OCI-LY3 (cell line): ENCODE measurements at regions not wholly inside any gene's neighbourhood (a gene's known extent, or its start where the extent isn't known, plus 50 kb on each side); places are given as distances from the start of the nearest gene placed in this dataset.

Source experiments
- H2AFZ ChIP-seq: fragments of 200-600, 300-600 bp; shearing (Covaris generic); 2 replicates; pipeline ENCODE4 v1.6.0; 2014; ENCODE audit warnings: antibody characterized with exemption, low read depth, low read length
- H3K27ac ChIP-seq: fragments of 200-600, 300-600 bp; sonication (generic); 2 replicates; pipeline ENCODE4 v1.5.1; 2014; ENCODE audit warnings: mild to moderate bottlenecking, low read length, moderate library complexity, mixed read lengths
- H3K27me3 ChIP-seq: fragments of 200-600, 300-600 bp; sonication (generic); 2 replicates; pipeline ENCODE4 v1.6.1; 2014; ENCODE audit warnings: low read depth, low read length, mixed read lengths
- H3K36me3 ChIP-seq: fragments of 200-600, 300-600 bp; sonication (generic); replicated peaks from 2 replicates; pipeline ENCODE3; 2014; ENCODE audit warnings: low read depth, low read length, mixed read lengths
- H3K4me1 ChIP-seq: fragments of 300-600, 200-600 bp; sonication (generic); 2 replicates; pipeline ENCODE4 v1.6.1; 2014; ENCODE audit warnings: low read length, mixed read lengths
- H3K4me2 ChIP-seq: fragments of 200-600, 300-600 bp; sonication (generic); 2 replicates; pipeline ENCODE4 v1.6.1; 2014; ENCODE audit warnings: low read length, mixed read lengths
- H3K4me3 ChIP-seq: fragments of 300-600, 200-600 bp; sonication (generic); 2 replicates; pipeline ENCODE4 v1.5.1; 2014; ENCODE audit warnings: antibody characterized with exemption, mild to moderate bottlenecking, low read length, moderate library complexity
- H3K79me2 ChIP-seq: fragments of 300-600, 200-600 bp; shearing (Covaris generic); 2 replicates; pipeline ENCODE4 v1.6.1; 2014; ENCODE audit warnings: mild to moderate bottlenecking, low read length, mixed read lengths
- H3K9ac ChIP-seq: fragments of 300-600, 200-600 bp; shearing (Covaris generic); 2 replicates; pipeline ENCODE4 v1.6.0; 2014; ENCODE audit warnings: mild to moderate bottlenecking, low read length, moderate library complexity
- H3K9me3 ChIP-seq: fragments of 200-600, 300-600 bp; shearing (Covaris generic); 2 replicates; pipeline ENCODE4 v1.6.1; 2014; ENCODE audit warnings: low read length, mixed read lengths; ENCODE audit not compliant: insufficient read depth
- H4K20me1 ChIP-seq: fragments of 200-600, 300-600 bp; sonication (generic); 2 replicates; pipeline ENCODE4 v1.6.1; 2016; ENCODE audit warnings: low read length, mixed read lengths; ENCODE audit not compliant: insufficient read depth
- CTCF ChIP-seq: fragments of 200-600, 300-600 bp; sonication (generic); IDR thresholded peaks from 2 replicates; pipeline ENCODE4 v1.5.1; 2014; ENCODE audit warnings: antibody characterized with exemption, low read length, low read depth
- EZH2phosphoT487 ChIP-seq: fragments of 200-600 bp; shearing (Covaris generic); IDR thresholded peaks from 2 replicates; pipeline ENCODE4 v1.6.1; 2018; ENCODE audit warnings: antibody characterized with exemption, mixed run types, low read depth

GRCh38 chr6:14729129-14729871 is 516.6 kb upstream of the JARID2 start:
- H4K20me1 ChIP-seq: no peaks in the 10 kb centered on the region
- H3K4me2 ChIP-seq: no peak overlapping the region
- peaks cover 16% of the 10 kb centered on the region for H3K27me3 ChIP-seq
- no peaks in the 10 kb centered on the region for H3K79me2 ChIP-seq
- no peaks in the 10 kb centered on the region for H3K9me3 ChIP-seq
- H3K36me3 ChIP-seq: no peaks in the 10 kb centered on the region
- no peak for TF ChIP-seq EZH2phosphoT487
- no peak for TF ChIP-seq CTCF
- no peak overlapping the region for H3K27ac ChIP-seq
- H3K9ac ChIP-seq: no peak overlapping the region
- peaks cover 23% of the 10 kb centered on the region for H3K4me1 ChIP-seq
- no peak overlapping the region for H3K4me3 ChIP-seq
- no peak overlapping the region for H2AFZ ChIP-seq

- no peak overlapping the region for H3K27ac ChIP-seq
- TF ChIP-seq CTCF (no peak), EZH2phosphoT487 (no peak)
- H3K4me3 ChIP-seq: no peak overlapping the region
- H3K27me3 ChIP-seq: peaks cover 16% of the 10 kb centered on the region
- H3K4me1 ChIP-seq: peaks cover 37% of the 10 kb centered on the region
- H4K20me1 ChIP-seq: no peaks in the 10 kb centered on the region
- H3K9ac ChIP-seq: no peak overlapping the region
- H3K79me2 ChIP-seq: no peaks in the 10 kb centered on the region
- no peak overlapping the region for H2AFZ ChIP-seq
- H3K9me3 ChIP-seq: no peaks in the 10 kb centered on the region
- H3K36me3 ChIP-seq: no peaks in the 10 kb centered on the region
- no peak overlapping the region for H3K4me2 ChIP-seq
These were observed 515.2 kb upstream of the JARID2 start for GRCh38 chr6:14730654-14731053.

- H3K4me3 ChIP-seq: no peak overlapping the region
- no peak for TF ChIP-seq CTCF
- TF ChIP-seq EZH2phosphoT487: no peak
- H3K36me3 ChIP-seq: no peaks in the 10 kb centered on the region
- peaks cover 46% of the 10 kb centered on the region for H3K4me1 ChIP-seq
- H3K79me2 ChIP-seq: no peaks in the 10 kb centered on the region
- H3K4me2 ChIP-seq: no peak overlapping the region
- H3K9me3 ChIP-seq: no peaks in the 10 kb centered on the region
- no peak overlapping the region for H2AFZ ChIP-seq
- no peaks in the 10 kb centered on the region for H4K20me1 ChIP-seq
- H3K27ac ChIP-seq: no peak overlapping the region
- H3K9ac ChIP-seq: no peak overlapping the region
- peaks cover 18% of the 10 kb centered on the region for H3K27me3 ChIP-seq
These were observed 514.3 kb upstream of the JARID2 start for GRCh38 chr6:14731611-14732010.

- Histone ChIP-seq H3K9ac (no peak overlapping the region), H3K4me2 (no peak overlapping the region), H3K4me1 (peaks cover 46% of the 10 kb centered on the region), H3K36me3 (no peaks in the 10 kb centered on the region), H4K20me1 (no peaks in the 10 kb centered on the region), H3K4me3 (no peak overlapping the region), H2AFZ (no peak overlapping the region), H3K27me3 (peaks cover 19% of the 10 kb centered on the region), H3K79me2 (no peaks in the 10 kb centered on the region), H3K9me3 (no peaks in the 10 kb centered on the region), H3K27ac (no peak overlapping the region)
- TF ChIP-seq EZH2phosphoT487 (no peak), CTCF (no peak)
These were observed 513.5 kb upstream of the JARID2 start for GRCh38 chr6:14732226-14732843.
